ENCODE measurements at regions not wholly inside any gene's neighbourhood (a gene's known extent, or its start where the extent isn't known, plus 50 kb on each side); places are given as distances from the start of the nearest gene placed in this dataset.

DNA sequence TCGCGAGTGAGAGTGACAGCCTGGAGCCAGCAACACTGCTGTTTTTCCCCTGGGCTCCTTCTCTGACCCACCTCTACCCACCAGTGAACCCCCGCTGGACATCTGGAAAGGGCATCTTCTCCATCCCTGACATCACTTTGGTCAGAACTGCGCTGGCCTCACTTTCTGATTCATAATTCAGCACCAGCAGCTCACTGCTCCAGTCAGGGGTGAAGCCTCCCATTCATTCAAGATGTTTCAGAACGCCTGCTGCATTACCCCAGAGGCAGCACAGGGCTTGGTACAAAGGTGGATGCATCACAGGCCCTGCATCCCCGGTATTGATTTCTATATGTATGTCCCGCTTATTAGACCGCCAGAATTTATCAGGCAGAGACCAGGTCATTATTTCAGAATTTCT, 182.8 kb upstream of the TSHZ3 start:
- DNase-seq = no peak
- Histone ChIP-seq H4K5ac (ENCODE audit: low read depth, low read length) (no peak overlapping the region), H3K36me3 (ENCODE audit: control insufficient read depth, insufficient read depth, low read length) (no peaks in the 10 kb centered on the region), H2AK5ac (ENCODE audit: low read depth, low read length) (no peak overlapping the region), H2BK5ac (ENCODE audit: low read depth, low read length, poor library complexity, severe bottlenecking) (no peak overlapping the region), H3K4me1 (ENCODE audit: control insufficient read depth, insufficient read depth, low read length) (no peaks in the 10 kb centered on the region), H4K20me1 (ENCODE audit: insufficient read depth, low read length) (no peaks in the 10 kb centered on the region), H3K9me1 (ENCODE audit: insufficient read depth, low read length) (no peaks in the 10 kb centered on the region), H3K9me3 (ENCODE audit: control insufficient read depth, insufficient read depth, low read length) (no peaks in the 10 kb centered on the region), H3K56ac (ENCODE audit: extremely low read depth, insufficient read depth, low read length) (no peak overlapping the region), H3K4me3 (ENCODE audit: insufficient read depth, low read depth, low read length) (no peak overlapping the region), H3K27ac (ENCODE audit: insufficient read depth, low read length) (no peak overlapping the region), H3K79me1 (ENCODE audit: low read depth in 1 of 2, low read length in 2 of 2) (no peaks in the 10 kb centered on the region), H3K9ac (ENCODE audit: low read depth, low read length) (no peak overlapping the region), H2AK9ac (replicated peaks; ENCODE audit: low read depth, low read length, poor library complexity) (no peak overlapping the region), H3K18ac (ENCODE audit: low read depth, low read length) (no peak overlapping the region), H2AFZ (replicated peaks; ENCODE audit: low read length, poor library complexity) (no peak overlapping the region), H3K27me3 (ENCODE audit: control insufficient read depth, insufficient read depth, low read length) (no peaks in the 10 kb centered on the region), H3K4ac (ENCODE audit: low read depth, low read length) (no peak overlapping the region), H3K23ac (ENCODE audit: low read depth, low read length) (no peak overlapping the region), H3K14ac (replicated peaks; ENCODE audit: low read depth, low read length) (no peak overlapping the region), H2BK20ac (ENCODE audit: low read depth, low read length) (no peak overlapping the region), H4K91ac (ENCODE audit: insufficient read depth, low read depth, low read length) (no peak overlapping the region), H4K8ac (ENCODE audit: low read depth in 2 of 2, low read length in 2 of 2) (no peak overlapping the region), H3K4me2 (ENCODE audit: low read depth, low read length) (no peak overlapping the region), H2BK15ac (ENCODE audit: low read depth, low read length) (no peak overlapping the region), H2BK120ac (ENCODE audit: low read depth, low read length) (no peak overlapping the region)
- BruUV-seq (replicated peaks) = no TSS peak
- 20% methylated on average over 1 of the region's 8 CpGs; no CpG with 5 or more reads in 1 of the 2 experiments for WGBS, 2 experiments (ENCODE audit: extremely low coverage in 2 of 2, insufficient read length in 1 of 2)
- intact Hi-C loops (cut with micrococcal nuclease) (no loop called here), in situ Hi-C loops (cut with MboI; ENCODE audit: low sequenced_read_pairs) (no loop called here), dilution Hi-C loops (cut with HindIII; ENCODE audit: low sequenced_read_pairs, unreplicated experiment) (no loop called here)
- ChIA-PET POLR2A (ENCODE audit: unreplicated experiment) (no interaction called here), CTCF (no interaction called here)
- ATAC-seq (ENCODE audit: low read depth) = no peak
- TF ChIP-seq MAFK (IDR thresholded peaks at IDR 0.05; ENCODE audit: low read depth, low read length) (no peak), RFX5 (IDR thresholded peaks at IDR 0.05; ENCODE audit: low read depth, low read length) (no peak), SMC3 (IDR thresholded peaks at IDR 0.05; ENCODE audit: low read depth, low read length) (no peak), MXI1 (IDR thresholded peaks at IDR 0.05; ENCODE audit: borderline replicate concordance, low read depth, low read length) (no peak), CHD1 (IDR thresholded peaks at IDR 0.05; ENCODE audit: low read depth, low read length) (no peak), MAZ (IDR thresholded peaks at IDR 0.05; ENCODE audit: borderline replicate concordance, low read depth, low read length) (no peak), NFE2L2 (IDR thresholded peaks at IDR 0.05; ENCODE audit: low read depth, low read length) (no peak), FOS (IDR thresholded peaks at IDR 0.05; ENCODE audit: low read depth, low read length) (no peak), RCOR1 (IDR thresholded peaks at IDR 0.05; ENCODE audit: insufficient replicate concordance, low read length) (no peak), POLR2A (IDR thresholded peaks at IDR 0.05; ENCODE audit: low read depth, low read length) (no peak)
- TF ChIP-seq, protein P1, sequence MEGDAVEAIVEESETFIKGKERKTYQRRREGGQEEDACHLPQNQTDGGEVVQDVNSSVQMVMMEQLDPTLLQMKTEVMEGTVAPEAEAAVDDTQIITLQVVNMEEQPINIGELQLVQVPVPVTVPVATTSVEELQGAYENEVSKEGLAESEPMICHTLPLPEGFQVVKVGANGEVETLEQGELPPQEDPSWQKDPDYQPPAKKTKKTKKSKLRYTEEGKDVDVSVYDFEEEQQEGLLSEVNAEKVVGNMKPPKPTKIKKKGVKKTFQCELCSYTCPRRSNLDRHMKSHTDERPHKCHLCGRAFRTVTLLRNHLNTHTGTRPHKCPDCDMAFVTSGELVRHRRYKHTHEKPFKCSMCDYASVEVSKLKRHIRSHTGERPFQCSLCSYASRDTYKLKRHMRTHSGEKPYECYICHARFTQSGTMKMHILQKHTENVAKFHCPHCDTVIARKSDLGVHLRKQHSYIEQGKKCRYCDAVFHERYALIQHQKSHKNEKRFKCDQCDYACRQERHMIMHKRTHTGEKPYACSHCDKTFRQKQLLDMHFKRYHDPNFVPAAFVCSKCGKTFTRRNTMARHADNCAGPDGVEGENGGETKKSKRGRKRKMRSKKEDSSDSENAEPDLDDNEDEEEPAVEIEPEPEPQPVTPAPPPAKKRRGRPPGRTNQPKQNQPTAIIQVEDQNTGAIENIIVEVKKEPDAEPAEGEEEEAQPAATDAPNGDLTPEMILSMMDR (conservative IDR thresholded peaks at IDR 0.05; ENCODE audit: low read depth, low read length) = no peak

Measured in IMR-90 (cell line).